ENCODE measurements at regions not wholly inside any gene's neighbourhood (a gene's known extent, or its start where the extent isn't known, plus 50 kb on each side); places are given as distances from the start of the nearest gene placed in this dataset.

GRCh38 chr17:13405807-13406206 is 195.9 kb downstream of the HS3ST3A1 start:
- no peak for TF ChIP-seq CTCF (conservative IDR thresholded peaks at IDR 0.05)

GRCh38 chr17:13405080-13405479 is 196.6 kb downstream of the HS3ST3A1 start:
- no peak for TF ChIP-seq CTCF (conservative IDR thresholded peaks at IDR 0.05)
- Mint-ChIP-seq H3K27me3 (ENCODE audit: insufficient read depth) (peaks cover 11% of the 10 kb centered on the region), H3K27ac (no peak overlapping the region), H3K4me3 (no peak overlapping the region), H3K36me3 (ENCODE audit: low read depth) (no peaks in the 10 kb centered on the region), H3K9me3 (no peaks in the 10 kb centered on the region), H3K4me1 (peaks cover 17% of the 10 kb centered on the region)
- WGBS, 2 experiments (ENCODE audit: insufficient coverage in 1 of 2, insufficient read length in 1 of 2): 78 to 92% methylated on average over 1 of the region's 1 CpG
- no peaks in the 10 kb centered on the region for H3K36me3 ChIP-seq (ENCODE audit: control insufficient read depth, insufficient read depth, low read length)
- no peak overlapping the region for H3K27ac ChIP-seq (ENCODE audit: low read depth, low read length)
- peaks cover 4% of the 10 kb centered on the region for H3K4me1 ChIP-seq (ENCODE audit: control insufficient read depth, insufficient read depth, low read length)
- no peak overlapping the region for H3K4me3 ChIP-seq (ENCODE audit: low read length)
- no peaks in the 10 kb centered on the region for H3K9me3 ChIP-seq (ENCODE audit: control insufficient read depth, low read length)
- no peak overlapping the region for H3K9ac ChIP-seq (ENCODE audit: extremely low read depth, low read length, poor library complexity, severe bottlenecking)
- no peaks in the 10 kb centered on the region for H3K27me3 ChIP-seq (ENCODE audit: control insufficient read depth, insufficient read depth, low read length, poor library complexity, severe bottlenecking)
- DNase-seq: no peak

More at GRCh38 chr17:13405807-13406206, 195.9 kb downstream of the HS3ST3A1 start:
- Mint-ChIP-seq H3K27ac (no peak overlapping the region), H3K4me1 (peaks cover 17% of the 10 kb centered on the region), H3K9me3 (no peaks in the 10 kb centered on the region), H3K27me3 (ENCODE audit: insufficient read depth) (peaks cover 11% of the 10 kb centered on the region), H3K4me3 (no peak overlapping the region), H3K36me3 (ENCODE audit: low read depth) (no peaks in the 10 kb centered on the region)
- H3K4me3 ChIP-seq (ENCODE audit: low read length): no peak overlapping the region
- H3K9ac ChIP-seq (ENCODE audit: extremely low read depth, low read length, poor library complexity, severe bottlenecking): no peak overlapping the region
- H3K27ac ChIP-seq (ENCODE audit: low read depth, low read length): no peak overlapping the region
- peaks cover 4% of the 10 kb centered on the region for H3K4me1 ChIP-seq (ENCODE audit: control insufficient read depth, insufficient read depth, low read length)
- H3K36me3 ChIP-seq (ENCODE audit: control insufficient read depth, insufficient read depth, low read length): no peaks in the 10 kb centered on the region
- WGBS, 2 experiments (ENCODE audit: insufficient coverage in 1 of 2, insufficient read length in 1 of 2): 80 to 90% methylated on average over 1 to 3 of the region's 3 CpGs
- no peaks in the 10 kb centered on the region for H3K9me3 ChIP-seq (ENCODE audit: control insufficient read depth, low read length)
- DNase-seq: no peak
- no peaks in the 10 kb centered on the region for H3K27me3 ChIP-seq (ENCODE audit: control insufficient read depth, insufficient read depth, low read length, poor library complexity, severe bottlenecking)

DNA sequence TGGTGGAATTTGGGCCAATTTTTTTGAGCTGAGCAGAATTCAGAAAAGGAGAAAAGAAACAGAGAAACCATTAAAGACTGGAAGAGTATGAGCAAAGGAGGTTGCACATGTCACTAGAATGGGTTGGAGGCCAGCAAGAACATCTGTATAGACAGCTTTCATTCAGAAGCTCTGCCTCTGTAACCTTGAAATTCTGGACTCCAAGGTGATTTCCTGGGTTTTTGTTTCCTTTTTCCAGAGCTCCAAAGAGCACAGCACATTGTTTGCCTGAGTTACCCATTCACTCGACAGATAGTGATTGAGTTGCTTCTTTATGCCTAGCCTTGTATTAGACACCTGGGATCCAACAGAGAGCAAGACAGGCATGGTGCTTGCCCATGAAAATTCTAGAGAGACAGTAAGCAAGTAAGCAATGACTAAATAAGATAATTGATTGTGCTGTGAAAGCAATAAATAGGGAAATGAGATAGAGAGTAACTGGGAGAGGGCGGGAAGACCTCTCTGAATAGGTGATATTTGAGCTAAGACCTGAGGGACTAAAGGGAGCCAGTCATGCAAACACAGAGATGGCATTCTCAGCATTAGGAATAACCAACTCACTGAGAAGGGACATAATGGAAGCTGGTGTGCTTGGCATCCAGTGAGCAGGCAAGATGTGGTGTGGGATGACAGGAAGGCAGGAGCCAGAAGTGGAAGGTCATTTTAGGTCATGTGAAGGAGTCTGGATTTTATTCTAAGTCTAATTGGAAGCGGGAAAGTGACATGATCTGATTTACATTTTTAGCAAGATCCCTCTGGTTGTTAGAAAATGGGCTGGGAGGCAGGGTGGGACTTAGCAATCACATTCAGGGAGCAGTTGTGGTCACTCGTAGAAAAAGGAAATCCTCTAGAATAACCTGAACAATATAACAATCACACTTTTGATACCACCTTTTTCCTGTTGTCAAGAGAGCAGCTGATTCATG is 197.5 kb downstream of the HS3ST3A1 start:
- Mint-ChIP-seq H3K4me3 (no peak overlapping the region), H3K9me3 (no peaks in the 10 kb centered on the region), H3K27me3 (ENCODE audit: insufficient read depth) (peaks cover 11% of the 10 kb centered on the region), H3K4me1 (peaks cover 17% of the 10 kb centered on the region), H3K27ac (no peak overlapping the region), H3K36me3 (ENCODE audit: low read depth) (no peaks in the 10 kb centered on the region)
- no peaks in the 10 kb centered on the region for H3K36me3 ChIP-seq (ENCODE audit: control insufficient read depth, insufficient read depth, low read length)
- DNase-seq: no peak
- peaks cover 4% of the 10 kb centered on the region for H3K4me1 ChIP-seq (ENCODE audit: control insufficient read depth, insufficient read depth, low read length)
- WGBS, 2 experiments (ENCODE audit: insufficient coverage in 1 of 2, insufficient read length in 1 of 2): 89 to 100% methylated on average over 3 to 4 of the region's 4 CpGs
- no peaks in the 10 kb centered on the region for H3K9me3 ChIP-seq (ENCODE audit: control insufficient read depth, low read length)
- no peak for TF ChIP-seq CTCF (conservative IDR thresholded peaks at IDR 0.05)
- no peak overlapping the region for H3K27ac ChIP-seq (ENCODE audit: low read depth, low read length)
- no peak overlapping the region for H3K9ac ChIP-seq (ENCODE audit: extremely low read depth, low read length, poor library complexity, severe bottlenecking)
- H3K27me3 ChIP-seq (ENCODE audit: control insufficient read depth, insufficient read depth, low read length, poor library complexity, severe bottlenecking): no peaks in the 10 kb centered on the region
- no peak overlapping the region for H3K4me3 ChIP-seq (ENCODE audit: low read length)
